IMR-90 (cell line): ENCODE measurements at regions not wholly inside any gene's neighbourhood (a gene's known extent, or its start where the extent isn't known, plus 50 kb on each side); places are given as distances from the start of the nearest gene placed in this dataset.

Source experiments
- ATAC-seq: fragments of 200-7000 bp; cut with Tn5 transposase; 2 replicates; pipeline ENCODE4 v1.9.1; 2020; ENCODE audit warnings: low read depth, mild to moderate bottlenecking, moderate library complexity
- BruUV-seq: library from RNA; stranded (reverse); fragments of 400-500 nt; replicated peaks from 2 replicates; lab custom pipeline; 2021; lab: Mats Ljungman, UMichigan
- CTCF ChIA-PET: fragments of 300-600 bp; formaldehyde crosslinking; extraction: SDS; loops from one replicate; lab custom pipeline; 2021; ENCODE audit warnings: antibody characterized with exemption; lab: Yijun Ruan, JAX
- POLR2A ChIA-PET: fragments of 300-600 bp; sonication (Branson Sonifier 250); formaldehyde crosslinking; loops from one replicate; lab custom pipeline; 2022; ENCODE audit warnings: antibody characterized with exemption; ENCODE audit not compliant: unreplicated experiment; lab: Charles Lee
- DNase-seq: peaks from one replicate; pipeline ENCODE4 v3.0.0; 2013
- H2AFZ ChIP-seq: replicated peaks from 2 replicates; pipeline ENCODE3; 2013; ENCODE audit warnings: low read length, mild to moderate bottlenecking; ENCODE audit not compliant: poor library complexity
- H2AK5ac ChIP-seq: 2 replicates; pipeline ENCODE4 v1.6.1; 2013; ENCODE audit warnings: low read depth, low read length, inconsistent platforms
- H2AK9ac ChIP-seq: replicated peaks from 2 replicates; pipeline ENCODE3; 2013; ENCODE audit warnings: mild to moderate bottlenecking, low read depth, low read length, moderate library complexity; ENCODE audit not compliant: poor library complexity
- H2BK120ac ChIP-seq: 2 replicates; pipeline ENCODE4 v1.6.1; 2013; ENCODE audit warnings: low read depth, low read length, inconsistent platforms
- H2BK15ac ChIP-seq: 3 replicates; pipeline ENCODE4 v1.6.1; 2013; ENCODE audit warnings: low read depth, low read length, inconsistent platforms
- H2BK20ac ChIP-seq: 2 replicates; pipeline ENCODE4 v1.6.1; 2013; ENCODE audit warnings: low read depth, mild to moderate bottlenecking, inconsistent platforms, low read length, moderate library complexity
- H2BK5ac ChIP-seq: 2 replicates; pipeline ENCODE4 v1.6.1; 2013; ENCODE audit warnings: mild to moderate bottlenecking, low read depth, low read length, inconsistent platforms; ENCODE audit not compliant: poor library complexity, severe bottlenecking
- H3K14ac ChIP-seq: replicated peaks from 2 replicates; pipeline ENCODE4 v1.6.1; 2013; ENCODE audit warnings: low read depth, low read length, inconsistent platforms
- H3K18ac ChIP-seq: 2 replicates; pipeline ENCODE4 v1.6.1; 2013; ENCODE audit warnings: low read depth, low read length, control low read depth
- H3K23ac ChIP-seq: 2 replicates; pipeline ENCODE4 v1.6.1; 2013; ENCODE audit warnings: low read depth, low read length, inconsistent platforms
- H3K27ac ChIP-seq: 2 replicates; pipeline ENCODE4 v1.5.1; 2013; ENCODE audit warnings: mild to moderate bottlenecking, control low read depth, low read length; ENCODE audit not compliant: insufficient read depth
- H3K27me3 ChIP-seq: 2 replicates; pipeline ENCODE4 v1.6.1; 2013; ENCODE audit warnings: low read length; ENCODE audit not compliant: control insufficient read depth, insufficient read depth
- H3K36me3 ChIP-seq: 2 replicates; pipeline ENCODE4 v1.6.1; 2013; ENCODE audit warnings: low read length, mixed read lengths; ENCODE audit not compliant: control insufficient read depth, insufficient read depth
- H3K4ac ChIP-seq: 2 replicates; pipeline ENCODE4 v1.6.1; 2013; ENCODE audit warnings: low read depth, low read length, inconsistent platforms
- H3K4me1 ChIP-seq: 2 replicates; pipeline ENCODE4 v1.6.1; 2013; ENCODE audit warnings: low read length, mixed read lengths; ENCODE audit not compliant: control insufficient read depth, insufficient read depth
- H3K4me2 ChIP-seq: 2 replicates; pipeline ENCODE4 v1.6.1; 2013; ENCODE audit warnings: low read depth, mild to moderate bottlenecking, control low read depth, low read length, moderate library complexity
- H3K4me3 ChIP-seq: 2 replicates; pipeline ENCODE4 v1.5.1; 2013; ENCODE audit warnings: low read depth, mild to moderate bottlenecking, control low read depth, low read length, moderate library complexity; ENCODE audit not compliant: insufficient read depth
- H3K56ac ChIP-seq: 2 replicates; pipeline ENCODE4 v1.6.1; 2013; ENCODE audit warnings: low read length, inconsistent platforms; ENCODE audit not compliant: insufficient read depth; ENCODE audit errors: extremely low read depth
- H3K79me1 ChIP-seq, 2 experiments: 2 replicates each; pipeline ENCODE4 v1.6.1; 2013; ENCODE audit warnings: low read length in 2 of 2, inconsistent platforms in 1 of 2, low read depth in 1 of 2
- H3K9ac ChIP-seq: 2 replicates; pipeline ENCODE4 v1.6.1; 2013; ENCODE audit warnings: low read depth, low read length, control low read depth
- H3K9me1 ChIP-seq: 2 replicates; pipeline ENCODE4 v1.6.1; 2013; ENCODE audit warnings: low read length, inconsistent platforms; ENCODE audit not compliant: insufficient read depth
- H3K9me3 ChIP-seq: 2 replicates; pipeline ENCODE4 v1.6.1; 2013; ENCODE audit warnings: low read length; ENCODE audit not compliant: control insufficient read depth, insufficient read depth
- H4K20me1 ChIP-seq: 2 replicates; pipeline ENCODE4 v1.6.1; 2013; ENCODE audit warnings: low read length, inconsistent platforms; ENCODE audit not compliant: insufficient read depth
- H4K5ac ChIP-seq: 2 replicates; pipeline ENCODE4 v1.6.1; 2013; ENCODE audit warnings: mild to moderate bottlenecking, low read depth, low read length, control low read depth
- H4K8ac ChIP-seq, 2 experiments: 2 replicates each; pipeline ENCODE4 v1.6.1; 2013; ENCODE audit warnings: low read depth in 2 of 2, low read length in 2 of 2, control low read depth in 1 of 2, inconsistent platforms in 1 of 2
- H4K91ac ChIP-seq: 2 replicates; pipeline ENCODE4 v1.6.1; 2013; ENCODE audit warnings: low read depth, low read length, inconsistent platforms; ENCODE audit not compliant: insufficient read depth
- BHLHE40 ChIP-seq: fragments of 150-350 bp; IDR thresholded peaks from 2 replicates; pipeline ENCODE4 v1.6.1; 2016; ENCODE audit warnings: mild to moderate bottlenecking, low read depth, low read length
- MAFK ChIP-seq: IDR thresholded peaks from 2 replicates; pipeline ENCODE4 v1.6.1; 2012; ENCODE audit warnings: low read depth, low read length, improper control_type of control experiment
- MAZ ChIP-seq: IDR thresholded peaks from 2 replicates; pipeline ENCODE4 v1.6.1; 2012; ENCODE audit warnings: low read depth, mild to moderate bottlenecking, low read length, improper control_type of control experiment, moderate library complexity, borderline replicate concordance
- MXI1 ChIP-seq: IDR thresholded peaks from 2 replicates; pipeline ENCODE4 v1.6.1; 2012; ENCODE audit warnings: low read depth, mild to moderate bottlenecking, low read length, moderate library complexity, borderline replicate concordance
- POLR2A ChIP-seq: IDR thresholded peaks from 2 replicates; pipeline ENCODE4 v1.6.1; 2012; ENCODE audit warnings: mild to moderate bottlenecking, low read depth, low read length
- RAD21 ChIP-seq: IDR thresholded peaks from 2 replicates; pipeline ENCODE4 v1.6.1; 2012; ENCODE audit warnings: low read length, improper control_type of control experiment
- RFX5 ChIP-seq: IDR thresholded peaks from 2 replicates; pipeline ENCODE4 v1.8.0; 2012; ENCODE audit warnings: low read depth, mild to moderate bottlenecking, low read length, moderate library complexity
- SMC3 ChIP-seq: fragments of 150-350 bp; IDR thresholded peaks from 2 replicates; pipeline ENCODE4 v1.6.1; 2016; ENCODE audit warnings: low read depth, mild to moderate bottlenecking, antibody characterized with exemption, low read length, moderate library complexity
- WGBS, 2 experiments: methylation state at CpG; one replicate each; pipeline versions ENCODE4 v1.1.5 to v1.1.7; 2013; ENCODE audit warnings: missing lambda C conversion rate in 2 of 2; ENCODE audit not compliant: insufficient read length in 1 of 2; ENCODE audit errors: extremely low coverage in 2 of 2; 5-methylcytosine and 5-hydroxymethylcytosine counted together
- dilution Hi-C: fragments of 300-500 bp; cut with HindIII; formaldehyde crosslinking; loops from one replicate; pipeline ENCODE4 v1.14.3; 2018; ENCODE audit warnings: low sequenced_read_pairs; ENCODE audit not compliant: unreplicated experiment
- in situ Hi-C: fragments of 300-500 bp; cut with MboI; formaldehyde crosslinking; loops from 3 replicates; pipeline ENCODE4 v1.14.3; 2019; ENCODE audit warnings: low sequenced_read_pairs, inconsistent platforms, mixed read lengths
- intact Hi-C: fragments of 100-400 bp; cut with micrococcal nuclease; formaldehyde crosslinking; loops from 2 replicates; pipeline ENCODE4 v1.10.0; 2022

DNA sequence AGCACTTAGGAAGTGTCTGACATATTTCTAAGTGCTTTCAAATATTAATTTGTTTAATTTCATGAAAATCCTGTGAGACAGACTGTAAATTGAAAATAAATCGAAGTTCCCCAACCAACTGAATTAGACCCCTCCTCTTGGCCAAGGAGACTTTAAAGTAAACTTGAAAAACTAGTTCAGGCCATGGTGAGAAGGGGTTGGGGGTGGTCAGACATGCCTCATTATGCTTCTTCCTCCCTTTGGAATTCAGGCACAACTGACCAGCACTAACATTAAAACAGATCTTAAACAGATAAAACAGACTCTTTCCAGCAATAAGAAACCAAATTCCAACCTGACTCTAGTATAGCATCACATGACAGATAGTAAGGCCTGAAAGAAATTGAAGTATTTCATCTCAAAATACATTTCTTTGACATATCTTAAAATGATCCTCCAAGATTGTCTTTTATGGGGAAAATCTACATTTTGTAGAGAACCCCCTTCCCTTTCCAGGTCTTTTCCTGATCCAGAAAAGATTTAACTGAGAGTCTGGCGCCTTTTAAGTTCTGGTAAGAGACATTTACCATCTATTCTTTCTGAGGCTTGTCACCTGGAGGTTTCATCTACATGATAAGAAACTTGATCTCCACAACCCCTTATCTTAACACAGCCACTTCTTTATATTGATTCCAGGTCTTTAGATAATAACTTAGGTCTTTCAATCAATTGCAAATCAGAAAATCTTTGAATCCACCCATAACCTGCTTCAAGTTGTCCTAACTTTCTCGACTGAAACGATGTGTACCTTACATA is 336.5 kb downstream of the PCDH20 start:
- dilution Hi-C loops (no loop called here), in situ Hi-C loops (no loop called here), intact Hi-C loops (no loop called here)
- no TSS peak for BruUV-seq
- Histone ChIP-seq H3K79me1 (no peaks in the 10 kb centered on the region), H2BK5ac (no peak overlapping the region), H3K9me1 (no peaks in the 10 kb centered on the region), H3K23ac (no peak overlapping the region), H3K4me3 (no peak overlapping the region), H4K8ac (no peak overlapping the region), H3K14ac (no peak overlapping the region), H4K5ac (no peak overlapping the region), H4K91ac (no peak overlapping the region), H2BK120ac (no peak overlapping the region), H3K4me2 (no peak overlapping the region), H4K20me1 (no peaks in the 10 kb centered on the region), H3K36me3 (no peaks in the 10 kb centered on the region), H2BK15ac (no peak overlapping the region), H2AFZ (no peak overlapping the region), H3K27me3 (no peaks in the 10 kb centered on the region), H3K4ac (no peak overlapping the region), H3K9ac (no peak overlapping the region), H3K56ac (no peak overlapping the region), H2AK5ac (no peak overlapping the region), H3K18ac (no peak overlapping the region), H2BK20ac (no peak overlapping the region), H3K4me1 (no peaks in the 10 kb centered on the region), H3K27ac (no peak overlapping the region), H3K9me3 (peaks cover 9% of the 10 kb centered on the region), H2AK9ac (no peak overlapping the region)
- no peak for DNase-seq
- CTCF ChIA-PET, result no interaction called here
- no CpG with 5 or more reads among the region's 4 CpGs for WGBS, 2 experiments
- POLR2A ChIA-PET, result no interaction called here
- no peak for TF ChIP-seq MAFK
- TF ChIP-seq MAZ, result no peak
- TF ChIP-seq RAD21, result no peak
- no peak for TF ChIP-seq BHLHE40
- TF ChIP-seq SMC3, result no peak
- no peak for TF ChIP-seq RFX5
- TF ChIP-seq MXI1, result no peak
- TF ChIP-seq POLR2A, result no peak
- ATAC-seq, result no peak
